Loucy (cell line): ENCODE measurements at regions not wholly inside any gene's neighbourhood (a gene's known extent, or its start where the extent isn't known, plus 50 kb on each side); places are given as distances from the start of the nearest gene placed in this dataset.

ENCODE experiments used
- H2AFZ ChIP-seq: fragments of 200-600 bp; sonication (generic); 2 replicates; pipeline ENCODE4 v1.6.0; 2016; ENCODE audit warnings: antibody characterized with exemption, mild to moderate bottlenecking, low read length, moderate library complexity
- H3F3A ChIP-seq: fragments of 200-600 bp; 2 replicates; pipeline ENCODE4 v1.6.0; 2016; ENCODE audit warnings: antibody characterized with exemption, low read depth, mild to moderate bottlenecking
- H3K27me3 ChIP-seq: fragments of 200-600 bp; sonication (generic); 2 replicates; pipeline ENCODE4 v1.6.1; 2014; ENCODE audit warnings: low read length, mild to moderate bottlenecking; ENCODE audit not compliant: insufficient read depth, poor library complexity, severe bottlenecking
- H3K36me3 ChIP-seq: fragments of 200-600 bp; sonication (generic); 2 replicates; pipeline ENCODE4 v1.6.1; 2016; ENCODE audit warnings: low read length; ENCODE audit not compliant: insufficient read depth
- H3K4me1 ChIP-seq: fragments of 200-600 bp; sonication (generic); 2 replicates; pipeline ENCODE4 v1.5.1; 2014; ENCODE audit warnings: low read length, mild to moderate bottlenecking; ENCODE audit not compliant: insufficient read depth, poor library complexity, severe bottlenecking
- H3K4me2 ChIP-seq: fragments of 200-600 bp; sonication (generic); 2 replicates; pipeline ENCODE4 v1.6.0; 2014; ENCODE audit warnings: antibody characterized with exemption, low read length, low read depth, mild to moderate bottlenecking; ENCODE audit not compliant: poor library complexity, severe bottlenecking
- H3K4me3 ChIP-seq: fragments of 200-600 bp; sonication (generic); 2 replicates; pipeline ENCODE4 v1.5.1; 2014; ENCODE audit warnings: low read length, mild to moderate bottlenecking, mixed read lengths; ENCODE audit not compliant: poor library complexity, severe bottlenecking
- H3K79me2 ChIP-seq: fragments of 200-600 bp; sonication (generic); 2 replicates; pipeline ENCODE4 v1.6.1; 2014; ENCODE audit warnings: low read length; ENCODE audit not compliant: insufficient read depth
- H3K9ac ChIP-seq: fragments of 200-600 bp; sonication (generic); 2 replicates; pipeline ENCODE4 v1.6.0; 2014; ENCODE audit warnings: mild to moderate bottlenecking, low read depth, low read length, moderate library complexity; ENCODE audit not compliant: poor library complexity, severe bottlenecking
- H3K9me2 ChIP-seq: fragments of 200-600 bp; sonication (generic); replicated peaks from 2 replicates; pipeline ENCODE4 v1.6.1; 2016; ENCODE audit warnings: low read depth, low read length, mixed read lengths
- H3K9me3 ChIP-seq: fragments of 200-600 bp; sonication (generic); 2 replicates; pipeline ENCODE4 v1.6.1; 2014; ENCODE audit warnings: mild to moderate bottlenecking, antibody characterized with exemption, low read length, low read depth; ENCODE audit not compliant: insufficient read depth
- H4K20me1 ChIP-seq: fragments of 200-600 bp; sonication (generic); 2 replicates; pipeline ENCODE4 v1.6.0; 2014; ENCODE audit warnings: antibody characterized with exemption, low read length, mild to moderate bottlenecking; ENCODE audit not compliant: insufficient read depth, poor library complexity, severe bottlenecking
- CTCF ChIP-seq: fragments of 200-600 bp; sonication (generic); conservative IDR thresholded peaks from 2 replicates; pipeline ENCODE4 v1.5.1; 2014; ENCODE audit warnings: mild to moderate bottlenecking, antibody characterized with exemption, low read length
- EZH2phosphoT487 ChIP-seq: fragments of 200-600 bp; IDR thresholded peaks from 2 replicates; pipeline ENCODE4 v1.6.1; 2018; ENCODE audit warnings: antibody characterized with exemption, mild to moderate bottlenecking, moderate library complexity, borderline replicate concordance

GRCh38 chr21:21712748-21713520 lies 714.7 kb downstream of the NCAM2 start:
- no peak overlapping the region for H3K4me2 ChIP-seq
- no peaks in the 10 kb centered on the region for H3K36me3 ChIP-seq
- H3K27me3 ChIP-seq: no peaks in the 10 kb centered on the region
- H3K9ac ChIP-seq: no peak overlapping the region
- H3K9me2 ChIP-seq: no peaks in the 10 kb centered on the region
- H3K79me2 ChIP-seq: no peaks in the 10 kb centered on the region
- no peaks in the 10 kb centered on the region for H3K9me3 ChIP-seq
- no peak overlapping the region for H2AFZ ChIP-seq
- H3K4me1 ChIP-seq: no peaks in the 10 kb centered on the region
- no peaks in the 10 kb centered on the region for H3F3A ChIP-seq
- TF ChIP-seq EZH2phosphoT487 (no peak), CTCF (no peak)
- H3K4me3 ChIP-seq: no peak overlapping the region
- H4K20me1 ChIP-seq: no peaks in the 10 kb centered on the region

- no peak overlapping the region for H3K4me3 ChIP-seq
- no peaks in the 10 kb centered on the region for H3K4me1 ChIP-seq
- no peak overlapping the region for H3K4me2 ChIP-seq
- TF ChIP-seq CTCF (no peak), EZH2phosphoT487 (no peak)
- no peaks in the 10 kb centered on the region for H3K9me3 ChIP-seq
- no peaks in the 10 kb centered on the region for H3F3A ChIP-seq
- no peaks in the 10 kb centered on the region for H3K27me3 ChIP-seq
- no peaks in the 10 kb centered on the region for H4K20me1 ChIP-seq
- H3K9me2 ChIP-seq: no peaks in the 10 kb centered on the region
- H3K79me2 ChIP-seq: no peaks in the 10 kb centered on the region
- H3K9ac ChIP-seq: no peak overlapping the region
- H3K36me3 ChIP-seq: no peaks in the 10 kb centered on the region
- no peak overlapping the region for H2AFZ ChIP-seq
Observed at GRCh38 chr21:21713651-21714180, 715.5 kb downstream of the NCAM2 start.

GRCh38 chr21:21714426-21714825 lies 716.2 kb downstream of the NCAM2 start:
- no peaks in the 10 kb centered on the region for H3K79me2 ChIP-seq
- no peaks in the 10 kb centered on the region for H3F3A ChIP-seq
- TF ChIP-seq CTCF (no peak), EZH2phosphoT487 (no peak)
- H3K4me1 ChIP-seq: no peaks in the 10 kb centered on the region
- no peaks in the 10 kb centered on the region for H3K9me3 ChIP-seq
- H3K4me2 ChIP-seq: no peak overlapping the region
- no peak overlapping the region for H3K9ac ChIP-seq
- H3K27me3 ChIP-seq: no peaks in the 10 kb centered on the region
- H3K9me2 ChIP-seq: no peaks in the 10 kb centered on the region
- H3K36me3 ChIP-seq: no peaks in the 10 kb centered on the region
- no peak overlapping the region for H2AFZ ChIP-seq
- H4K20me1 ChIP-seq: no peaks in the 10 kb centered on the region
- H3K4me3 ChIP-seq: no peak overlapping the region
